GM13976 (cell line): ENCODE measurements at regions not wholly inside any gene's neighbourhood (a gene's known extent, or its start where the extent isn't known, plus 50 kb on each side); places are given as distances from the start of the nearest gene placed in this dataset.
A peak's percentile ranks its signal among the peaks of the same experiment; 100 is the strongest.
"Not testable (repeated sequence)": the region's sequence is repeated elsewhere in the genome, so short reads cannot be mapped to it uniquely, and the experiment has no call there.

Source experiments
- DNase-seq: peaks from one replicate; pipeline ENCODE4 v3.0.0; 2012; ENCODE audit warnings: low spot score
- in situ Hi-C: fragments of 300-500 bp; cut with MboI; formaldehyde crosslinking; loops from one replicate; pipeline ENCODE4 v1.12.0; 2022; ENCODE audit warnings: low sequenced_read_pairs, mixed read lengths, inconsistent platforms; ENCODE audit not compliant: unreplicated experiment
- TF ChIP-seq, protein P1 (sequence below): IDR thresholded peaks from 2 replicates; pipeline ENCODE4 v1.5.1; 2012; ENCODE audit warnings: borderline replicate concordance, mild to moderate bottlenecking; ENCODE audit not compliant: insufficient read depth; ENCODE audit errors: extremely low read depth, missing control alignments, control extremely low read depth

GRCh38 chr11:82195283-82195682, 538.4 kb downstream of the FAM181B start:
- in situ Hi-C loops, result no loop called here
- TF ChIP-seq, protein P1, sequence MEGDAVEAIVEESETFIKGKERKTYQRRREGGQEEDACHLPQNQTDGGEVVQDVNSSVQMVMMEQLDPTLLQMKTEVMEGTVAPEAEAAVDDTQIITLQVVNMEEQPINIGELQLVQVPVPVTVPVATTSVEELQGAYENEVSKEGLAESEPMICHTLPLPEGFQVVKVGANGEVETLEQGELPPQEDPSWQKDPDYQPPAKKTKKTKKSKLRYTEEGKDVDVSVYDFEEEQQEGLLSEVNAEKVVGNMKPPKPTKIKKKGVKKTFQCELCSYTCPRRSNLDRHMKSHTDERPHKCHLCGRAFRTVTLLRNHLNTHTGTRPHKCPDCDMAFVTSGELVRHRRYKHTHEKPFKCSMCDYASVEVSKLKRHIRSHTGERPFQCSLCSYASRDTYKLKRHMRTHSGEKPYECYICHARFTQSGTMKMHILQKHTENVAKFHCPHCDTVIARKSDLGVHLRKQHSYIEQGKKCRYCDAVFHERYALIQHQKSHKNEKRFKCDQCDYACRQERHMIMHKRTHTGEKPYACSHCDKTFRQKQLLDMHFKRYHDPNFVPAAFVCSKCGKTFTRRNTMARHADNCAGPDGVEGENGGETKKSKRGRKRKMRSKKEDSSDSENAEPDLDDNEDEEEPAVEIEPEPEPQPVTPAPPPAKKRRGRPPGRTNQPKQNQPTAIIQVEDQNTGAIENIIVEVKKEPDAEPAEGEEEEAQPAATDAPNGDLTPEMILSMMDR, result no peak
- no peak for DNase-seq

GRCh38 chr11:82194521-82194920, 539.1 kb downstream of the FAM181B start:
- TF ChIP-seq, protein P1, result no peak
- no peak for DNase-seq
- in situ Hi-C loops, result no loop called here

DNA sequence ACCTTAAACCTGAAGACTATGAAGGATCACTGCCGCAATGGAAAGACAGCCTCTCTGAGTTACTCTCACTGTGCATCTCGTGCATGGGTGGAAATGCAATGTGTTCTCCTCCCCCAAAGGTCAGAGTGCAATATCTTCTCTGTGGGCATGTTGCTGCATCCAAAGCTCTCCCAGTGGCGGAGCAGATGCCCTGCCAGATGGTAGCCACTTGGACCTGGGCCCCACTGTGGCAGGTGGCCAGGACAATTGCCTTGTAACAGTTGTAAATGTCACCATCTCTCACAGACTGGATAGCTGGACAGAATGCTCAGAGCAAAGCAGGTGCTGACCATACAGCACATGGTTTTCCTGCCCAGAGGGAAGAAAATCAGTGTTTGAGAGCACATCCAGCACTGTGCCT, 542.0 kb downstream of the FAM181B start:
- TF ChIP-seq, protein P1, result no peak
- DNase-seq, result no peak
- in situ Hi-C loops, result no loop called here

GRCh38 chr11:82185925-82186324, 547.7 kb downstream of the FAM181B start:
- TF ChIP-seq, protein P1, result peak; percentile 10
- DNase-seq, result no peak
- in situ Hi-C loops, result no loop called here

GRCh38 chr11:82184966-82185365, 548.7 kb downstream of the FAM181B start:
- in situ Hi-C loops, result no loop called here

DNA sequence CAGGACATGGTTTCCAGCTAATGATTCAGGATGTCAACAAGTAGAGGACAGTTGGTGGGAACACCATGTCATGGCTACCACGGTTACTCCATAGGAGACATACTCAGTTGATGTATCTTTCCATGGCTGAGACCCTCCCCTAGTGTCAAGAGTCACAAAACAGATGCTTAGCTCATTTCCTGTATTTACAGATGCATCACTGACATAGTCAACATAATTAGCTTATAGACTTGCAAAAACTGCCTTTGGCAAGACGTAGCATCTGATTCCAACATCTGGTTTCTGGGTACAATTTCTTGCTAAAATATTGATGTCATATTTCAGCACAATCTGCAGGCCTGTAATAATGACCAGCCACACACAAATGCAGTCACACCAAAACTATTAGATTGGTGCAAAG, 550.3 kb downstream of the FAM181B start:
- in situ Hi-C loops, result no loop called here

More at GRCh38 chr11:82184966-82185365, 548.7 kb downstream of the FAM181B start:
- TF ChIP-seq, protein P1, result no peak
- no peak for DNase-seq

GRCh38 chr11:82182697-82183096, 551.0 kb downstream of the FAM181B start:
- in situ Hi-C loops, DNase-seq: not testable (repeated sequence)

More for the DNA sequence above, 550.3 kb downstream of the FAM181B start:
- DNase-seq, result no peak
- TF ChIP-seq, protein P1, result no peak

DNA sequence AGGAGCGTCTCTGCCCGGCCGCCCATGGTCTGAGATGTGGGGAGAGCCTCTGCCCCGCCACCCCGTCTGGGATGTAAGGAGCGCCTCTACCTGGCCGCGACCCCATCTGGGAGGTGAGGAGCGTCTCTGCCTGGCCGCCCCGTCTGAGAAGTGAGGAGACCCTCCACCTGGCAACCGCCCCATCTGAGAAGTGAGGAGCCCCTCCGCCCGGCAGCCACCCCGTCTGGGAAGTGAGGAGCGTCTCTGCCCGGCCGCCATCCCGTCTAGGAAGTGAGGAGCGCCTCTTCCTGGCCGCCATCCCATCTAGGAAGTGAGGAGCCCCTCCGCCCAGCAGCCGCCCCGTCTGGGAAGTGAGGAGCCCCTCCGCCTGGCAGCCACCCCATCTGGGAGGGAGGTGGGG, 551.9 kb downstream of the FAM181B start:
- DNase-seq, in situ Hi-C loops: not testable (repeated sequence)
